MM.1S (cell line): ENCODE measurements at regions not wholly inside any gene's neighbourhood (a gene's known extent, or its start where the extent isn't known, plus 50 kb on each side); places are given as distances from the start of the nearest gene placed in this dataset.

Experiments used
- CTCF ChIP-seq: fragments of 300-600 bp; sonication (generic); IDR thresholded peaks from 2 replicates; pipeline ENCODE4 v1.5.1; 2016; ENCODE audit warnings: antibody characterized with exemption, low read length, mixed read lengths
- EZH2 ChIP-seq: fragments of 300-600 bp; sonication (generic); optimal IDR thresholded peaks from 2 replicates; pipeline ENCODE3; 2017; ENCODE audit warnings: low read depth, mild to moderate bottlenecking, antibody characterized with exemption, low read length, mixed read lengths
- EZH2phosphoT487 ChIP-seq: fragments of 300-600 bp; sonication (generic); IDR thresholded peaks from 2 replicates; pipeline ENCODE4 v1.6.1; 2018; ENCODE audit warnings: antibody characterized with exemption, low read length

GRCh38 chr16:29232811-29233704, 173.5 kb downstream of the NPIPB11 start:
- TF ChIP-seq CTCF (no peak), EZH2 (no peak), EZH2phosphoT487 (no peak)
